GM10847 (cell line): ENCODE measurements at regions not wholly inside any gene's neighbourhood (a gene's known extent, or its start where the extent isn't known, plus 50 kb on each side); places are given as distances from the start of the nearest gene placed in this dataset.

Source experiments
- POLR2A ChIP-seq: IDR thresholded peaks from 2 replicates; pipeline ENCODE4 v1.6.1; 2011; ENCODE audit not compliant: insufficient read length; ENCODE audit errors: extremely low read depth

DNA sequence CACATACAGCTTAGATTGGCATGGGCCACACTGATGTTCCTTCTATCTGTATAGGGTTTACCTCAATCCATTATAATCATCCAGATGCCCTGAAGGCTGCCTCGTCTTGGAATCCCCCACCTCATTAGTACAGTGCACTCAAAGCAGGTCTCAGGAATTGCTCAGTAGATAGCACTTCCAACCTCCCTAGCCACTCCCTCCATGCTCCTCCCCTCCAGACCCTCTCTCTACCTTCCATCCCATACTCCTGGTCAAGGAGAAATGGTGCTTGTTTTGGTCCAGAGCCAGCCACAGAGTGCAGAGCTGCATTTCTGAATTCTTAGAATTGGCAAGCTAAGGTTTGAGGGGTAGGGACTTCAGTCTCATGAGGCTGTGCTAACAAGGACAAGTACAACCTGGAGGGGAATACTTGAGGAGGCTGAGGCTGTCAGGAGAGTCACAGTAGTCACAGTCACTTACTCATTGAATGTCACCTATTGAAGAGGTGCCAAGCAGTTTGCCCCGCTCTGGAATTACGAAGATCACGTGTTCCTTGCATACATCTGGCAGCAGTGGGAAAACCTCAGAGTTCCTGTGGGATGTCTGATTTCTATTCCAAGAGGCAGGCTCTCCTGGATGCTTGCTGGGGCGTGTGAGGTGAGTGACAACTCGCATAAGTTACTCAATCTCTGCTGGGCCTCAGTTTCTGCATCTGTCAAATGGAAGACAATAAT, 60.7 kb upstream of the ZNF746 start:
- no peak for TF ChIP-seq POLR2A

DNA sequence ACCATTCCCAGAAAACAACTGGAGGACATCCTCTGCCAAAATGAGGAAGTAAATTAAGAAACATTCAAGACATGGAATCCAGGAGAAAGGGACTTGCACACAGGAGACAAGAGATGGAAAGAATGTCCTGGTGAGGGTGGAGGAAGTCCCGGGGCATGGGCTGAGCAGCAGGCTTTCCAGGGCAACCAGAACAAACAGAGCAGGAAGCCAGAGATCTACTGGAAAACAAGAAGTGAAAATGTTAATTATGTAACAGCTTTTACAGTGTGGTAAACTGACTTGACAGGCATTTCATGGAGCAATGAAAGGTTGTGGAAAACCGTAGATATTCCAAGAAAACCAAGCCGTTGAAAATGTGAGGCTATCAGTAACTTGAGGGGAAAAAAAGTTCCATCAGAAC, 55.2 kb upstream of the ZNF746 start:
- TF ChIP-seq POLR2A: no peak
